ENCODE measurements at regions not wholly inside any gene's neighbourhood (a gene's known extent, or its start where the extent isn't known, plus 50 kb on each side); places are given as distances from the start of the nearest gene placed in this dataset.

DNA sequence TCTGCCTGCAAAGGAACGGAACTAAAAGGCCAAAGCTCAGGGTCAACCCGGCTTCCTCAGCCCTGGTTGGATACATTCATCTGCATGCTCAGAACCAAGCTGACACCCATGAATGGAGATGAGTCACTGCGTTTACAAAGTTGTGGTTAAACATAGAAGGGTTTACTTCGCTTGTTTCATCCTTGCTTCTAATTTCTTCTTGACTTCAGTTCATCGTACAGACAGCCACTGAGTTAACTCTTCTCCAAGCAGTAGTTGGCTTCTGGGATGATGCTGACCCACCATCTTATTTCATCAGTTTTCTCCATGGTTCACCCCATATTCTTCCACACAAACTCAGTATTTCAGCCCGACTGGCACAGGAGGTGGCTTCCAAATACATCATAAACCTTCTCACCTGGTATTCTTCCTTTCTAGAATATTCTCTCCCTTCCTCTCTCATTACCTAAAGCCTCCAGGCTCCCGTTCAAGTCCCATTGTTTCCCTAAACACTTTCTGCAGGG lies 166.3 kb upstream of the RNF32 start (continued):
- TF ChIP-seq HNF1B (CRISPR knock-in tag; IDR thresholded peaks at IDR 0.05) (peak; percentile 45; the same call in 1 of the 2 replicates), ZNF644 (CRISPR knock-in tag; IDR thresholded peaks at IDR 0.05; ENCODE audit: low read depth) (peak; percentile 77; the same call in 1 of the 2 replicates), YEATS4 (CRISPR knock-in tag; IDR thresholded peaks at IDR 0.05; ENCODE audit: borderline replicate concordance) (peak; percentile 59; the same call in 1 of the 2 replicates), GLI4 (CRISPR knock-in tag; IDR thresholded peaks at IDR 0.05; ENCODE audit: borderline replicate concordance) (no peak), FOXP1 (IDR thresholded peaks at IDR 0.05) (no peak), FOXP1 (CRISPR knock-in tag; IDR thresholded peaks at IDR 0.05) (peak; percentile 77), NR2F1 (CRISPR knock-in tag; IDR thresholded peaks at IDR 0.05) (peak; percentile 52 to 73; a peak in 3 of 4 replicates), SALL1 (CRISPR knock-in tag; IDR thresholded peaks at IDR 0.05) (peak; percentile 82), ZNF556 (CRISPR knock-in tag; IDR thresholded peaks at IDR 0.05; ENCODE audit: borderline replicate concordance) (0 out of 2 replicates have a peak, but pooled peaks have one; percentile 69), SOX13 (IDR thresholded peaks at IDR 0.05) (no peak), SOX13 (CRISPR knock-in tag; conservative IDR thresholded peaks at IDR 0.05 in 1 of 2, IDR thresholded peaks at IDR 0.05 in 1 of 2) (peak in 1 of 2 experiments; percentile 75; a peak in 2 of 4 replicates), NFKBIZ (CRISPR knock-in tag; IDR thresholded peaks at IDR 0.05) (no peak), SPEN (CRISPR knock-in tag; IDR thresholded peaks at IDR 0.05; ENCODE audit: low read depth) (peak; percentile 56; the same call in 1 of the 2 replicates), JUNB (CRISPR knock-in tag; IDR thresholded peaks at IDR 0.05; ENCODE audit: borderline replicate concordance) (peak; percentile 77; the same call in 1 of the 2 replicates), FOXA3 (CRISPR knock-in tag; IDR thresholded peaks at IDR 0.05) (peak; percentile 87), ZMYM4 (CRISPR knock-in tag; IDR thresholded peaks at IDR 0.05) (0 out of 2 replicates have a peak, but pooled peaks have one; percentile 26), KDM6A (CRISPR knock-in tag; IDR thresholded peaks at IDR 0.05; ENCODE audit: low read depth) (peak; percentile 67), SMAD3 (CRISPR knock-in tag; IDR thresholded peaks at IDR 0.05) (peak; percentile 76; the same call in 1 of the 2 replicates), USF2 (IDR thresholded peaks at IDR 0.05; ENCODE audit: low read depth, low read length) (no peak), USF2 (CRISPR knock-in tag; IDR thresholded peaks at IDR 0.05; ENCODE audit: borderline replicate concordance) (no peak), ZNF382 (CRISPR knock-in tag; IDR thresholded peaks at IDR 0.05; ENCODE audit: borderline replicate concordance) (no peak), CBFB (CRISPR knock-in tag; IDR thresholded peaks at IDR 0.05) (peak; percentile 88)
- TF ChIP-seq, protein P1, sequence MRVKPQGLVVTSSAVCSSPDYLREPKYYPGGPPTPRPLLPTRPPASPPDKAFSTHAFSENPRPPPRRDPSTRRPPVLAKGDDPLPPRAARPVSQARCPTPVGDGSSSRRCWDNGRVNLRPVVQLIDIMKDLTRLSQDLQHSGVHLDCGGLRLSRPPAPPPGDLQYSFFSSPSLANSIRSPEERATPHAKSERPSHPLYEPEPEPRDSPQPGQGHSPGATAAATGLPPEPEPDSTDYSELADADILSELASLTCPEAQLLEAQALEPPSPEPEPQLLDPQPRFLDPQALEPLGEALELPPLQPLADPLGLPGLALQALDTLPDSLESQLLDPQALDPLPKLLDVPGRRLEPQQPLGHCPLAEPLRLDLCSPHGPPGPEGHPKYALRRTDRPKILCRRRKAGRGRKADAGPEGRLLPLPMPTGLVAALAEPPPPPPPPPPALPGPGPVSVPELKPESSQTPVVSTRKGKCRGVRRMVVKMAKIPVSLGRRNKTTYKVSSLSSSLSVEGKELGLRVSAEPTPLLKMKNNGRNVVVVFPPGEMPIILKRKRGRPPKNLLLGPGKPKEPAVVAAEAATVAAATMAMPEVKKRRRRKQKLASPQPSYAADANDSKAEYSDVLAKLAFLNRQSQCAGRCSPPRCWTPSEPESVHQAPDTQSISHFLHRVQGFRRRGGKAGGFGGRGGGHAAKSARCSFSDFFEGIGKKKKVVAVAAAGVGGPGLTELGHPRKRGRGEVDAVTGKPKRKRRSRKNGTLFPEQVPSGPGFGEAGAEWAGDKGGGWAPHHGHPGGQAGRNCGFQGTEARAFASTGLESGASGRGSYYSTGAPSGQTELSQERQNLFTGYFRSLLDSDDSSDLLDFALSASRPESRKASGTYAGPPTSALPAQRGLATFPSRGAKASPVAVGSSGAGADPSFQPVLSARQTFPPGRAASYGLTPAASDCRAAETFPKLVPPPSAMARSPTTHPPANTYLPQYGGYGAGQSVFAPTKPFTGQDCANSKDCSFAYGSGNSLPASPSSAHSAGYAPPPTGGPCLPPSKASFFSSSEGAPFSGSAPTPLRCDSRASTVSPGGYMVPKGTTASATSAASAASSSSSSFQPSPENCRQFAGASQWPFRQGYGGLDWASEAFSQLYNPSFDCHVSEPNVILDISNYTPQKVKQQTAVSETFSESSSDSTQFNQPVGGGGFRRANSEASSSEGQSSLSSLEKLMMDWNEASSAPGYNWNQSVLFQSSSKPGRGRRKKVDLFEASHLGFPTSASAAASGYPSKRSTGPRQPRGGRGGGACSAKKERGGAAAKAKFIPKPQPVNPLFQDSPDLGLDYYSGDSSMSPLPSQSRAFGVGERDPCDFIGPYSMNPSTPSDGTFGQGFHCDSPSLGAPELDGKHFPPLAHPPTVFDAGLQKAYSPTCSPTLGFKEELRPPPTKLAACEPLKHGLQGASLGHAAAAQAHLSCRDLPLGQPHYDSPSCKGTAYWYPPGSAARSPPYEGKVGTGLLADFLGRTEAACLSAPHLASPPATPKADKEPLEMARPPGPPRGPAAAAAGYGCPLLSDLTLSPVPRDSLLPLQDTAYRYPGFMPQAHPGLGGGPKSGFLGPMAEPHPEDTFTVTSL (CRISPR knock-in tag; IDR thresholded peaks at IDR 0.05; ENCODE audit: borderline replicate concordance) = peak; percentile 74; the same call in 1 of the 2 replicates

Data from HepG2 (cell line).